ENCODE measurements at regions not wholly inside any gene's neighbourhood (a gene's known extent, or its start where the extent isn't known, plus 50 kb on each side); places are given as distances from the start of the nearest gene placed in this dataset.

DNA sequence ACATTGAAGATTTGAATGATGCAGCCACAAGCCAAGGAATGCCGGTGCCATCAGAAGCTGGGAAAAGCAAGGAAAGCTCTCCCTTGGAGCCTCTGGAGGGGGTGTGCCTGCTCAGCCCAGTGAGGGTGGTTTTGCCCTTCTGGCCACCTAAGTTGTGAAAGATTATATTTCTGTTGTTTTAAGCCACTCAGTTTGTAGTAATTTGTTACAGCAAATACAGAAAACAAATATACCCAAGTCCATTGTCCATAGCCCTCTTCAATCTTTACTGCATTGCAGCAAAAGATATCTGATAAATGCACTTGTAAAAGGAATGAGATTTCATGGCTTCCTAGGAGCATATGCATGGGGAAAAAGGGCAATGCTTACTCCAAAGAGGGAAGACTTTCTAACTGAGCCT lies 447.9 kb downstream of the HAPSTR1 start:
- TF ChIP-seq TAF1 (IDR thresholded peaks at IDR 0.05; ENCODE audit: low read depth, low read length) (no peak), POLR2AphosphoS5 (IDR thresholded peaks at IDR 0.05; ENCODE audit: low read depth, low read length) (no peak), POLR2A (IDR thresholded peaks at IDR 0.05; ENCODE audit: low read depth, low read length) (no peak), SPI1 (IDR thresholded peaks at IDR 0.05; ENCODE audit: low read depth, low read length) (no peak), PAX5 (IDR thresholded peaks at IDR 0.05; ENCODE audit: insufficient read depth, low read length, severe bottlenecking) (no peak), POU2F2 (IDR thresholded peaks at IDR 0.05; ENCODE audit: low read depth, low read length) (no peak)

Measured in GM12891 (cell line).